ENCODE measurements at regions not wholly inside any gene's neighbourhood (a gene's known extent, or its start where the extent isn't known, plus 50 kb on each side); places are given as distances from the start of the nearest gene placed in this dataset.

DNA sequence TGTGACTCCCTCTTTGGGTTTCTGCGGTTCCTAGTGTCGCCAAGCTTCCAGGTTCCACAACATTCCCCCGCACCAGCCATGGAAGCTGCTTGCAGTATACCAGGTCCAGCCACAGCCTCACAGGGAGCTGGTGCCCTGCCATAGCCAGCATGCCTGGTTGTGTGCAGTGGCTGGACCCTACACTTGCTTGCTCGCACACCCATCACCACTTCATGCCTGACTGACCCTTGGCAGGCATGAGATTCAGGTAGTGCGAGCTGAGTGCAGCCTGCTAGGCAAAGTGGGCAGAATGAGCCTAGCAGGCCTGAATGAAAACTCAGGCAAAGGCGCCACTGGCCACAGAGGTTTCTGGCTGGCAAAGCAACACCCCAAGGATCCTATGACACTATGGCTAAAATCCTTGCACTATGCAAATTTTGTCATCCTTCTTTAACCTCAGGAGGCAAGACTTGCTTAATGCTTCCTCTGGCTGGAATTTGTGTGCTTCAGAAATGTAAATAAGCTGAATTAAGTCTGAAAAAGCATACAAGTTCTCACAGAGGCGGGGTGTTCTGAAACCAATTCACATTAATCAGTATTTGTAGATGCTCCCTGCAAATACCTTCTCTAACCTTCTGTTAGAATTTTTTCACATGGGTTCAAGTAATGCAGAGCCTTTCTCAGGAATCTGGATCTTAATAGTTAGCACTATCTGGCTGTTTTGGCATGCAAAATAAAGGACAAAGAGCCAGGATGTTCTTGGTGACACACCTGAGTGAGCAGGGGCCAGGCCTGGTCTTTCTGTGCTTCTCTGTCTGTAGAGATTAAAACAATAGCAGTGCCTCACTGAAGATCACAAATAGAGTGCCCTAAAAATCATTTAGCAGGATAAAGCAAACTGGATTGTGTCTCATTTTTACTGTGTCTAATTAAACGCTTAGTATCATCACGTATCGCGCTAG, 256.9 kb downstream of the GPATCH2 start:
- DNase-seq = no peak

DNA sequence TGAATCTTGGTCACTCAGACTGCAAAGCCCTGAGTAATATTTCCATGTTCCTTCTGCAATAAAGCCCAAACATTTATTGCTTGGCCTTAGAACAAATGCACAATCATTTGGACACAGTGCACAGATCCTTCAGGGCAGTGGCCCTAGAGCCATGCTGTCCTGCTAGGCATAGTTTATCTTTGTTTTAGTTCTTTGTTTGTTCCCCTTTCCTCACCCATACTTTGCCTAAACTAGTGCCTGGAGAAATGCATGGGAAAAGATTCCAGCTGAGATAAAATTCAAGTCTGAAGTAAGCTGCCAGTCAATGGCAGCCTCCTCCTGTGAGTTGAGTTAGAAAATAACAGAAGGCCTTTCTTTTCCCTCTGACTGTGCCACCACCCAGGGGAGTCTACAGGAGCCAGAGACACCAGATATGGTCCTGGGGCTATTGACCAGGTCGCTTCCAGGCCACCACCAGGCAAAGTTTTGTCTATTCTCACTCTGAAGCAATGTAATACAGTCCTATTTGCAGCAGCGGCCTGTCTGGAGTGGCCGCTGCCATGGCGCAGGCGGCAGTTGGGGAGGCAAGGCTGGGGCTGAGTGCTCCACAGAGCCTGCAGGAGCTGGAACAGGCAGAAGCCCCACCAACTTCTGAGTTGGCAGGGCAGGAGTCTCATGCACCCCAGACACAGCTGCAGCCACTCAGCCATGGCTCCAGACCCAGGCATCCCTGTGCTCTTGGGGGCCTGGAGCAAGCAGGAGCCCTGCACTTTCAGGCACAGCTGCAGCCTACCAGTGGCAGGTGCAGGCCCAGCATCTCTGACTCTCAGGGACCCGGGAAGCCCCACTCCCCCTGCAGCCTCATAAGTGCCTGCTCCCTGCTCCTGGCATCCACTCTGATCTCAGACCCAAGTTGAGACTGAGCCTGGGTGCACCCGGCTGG, 258.6 kb downstream of the GPATCH2 start:
- DNase-seq = no peak

GRCh38 chr1:217370757-217371156, 260.1 kb downstream of the GPATCH2 start:
- DNase-seq = no peak

- DNase-seq = no peak
Measured at GRCh38 chr1:217369996-217370551, 260.8 kb downstream of the GPATCH2 start.

- no peak for DNase-seq
Measured at GRCh38 chr1:217369271-217369981, 261.5 kb downstream of the GPATCH2 start.

- DNase-seq = no peak
Measured at GRCh38 chr1:217364220-217364619, 266.7 kb downstream of the GPATCH2 start.

- DNase-seq = peak; percentile 5
Measured at GRCh38 chr1:217363319-217363718, 267.6 kb downstream of the GPATCH2 start.

DNA sequence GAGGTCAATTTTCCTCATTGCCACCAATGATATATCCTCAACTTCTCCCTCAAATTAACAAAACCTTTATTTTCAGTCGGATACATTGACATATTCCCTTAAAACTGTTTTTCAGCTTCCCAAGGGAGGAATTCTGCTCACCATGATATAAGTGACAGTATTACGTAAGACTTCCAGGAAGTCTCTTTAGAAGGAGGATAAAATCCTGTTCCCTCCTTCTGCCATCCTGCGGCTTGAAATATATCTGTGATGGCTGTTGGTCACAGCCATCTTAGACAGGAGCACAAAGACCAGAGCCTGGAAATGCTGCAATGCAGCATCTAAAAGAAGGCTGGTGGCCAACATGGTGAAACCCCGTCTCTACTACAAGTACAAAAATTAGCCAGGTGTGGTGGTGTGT, 270.4 kb downstream of the GPATCH2 start:
- DNase-seq = no peak

GRCh38 chr1:217354895-217355294, 276.0 kb downstream of the GPATCH2 start:
- DNase-seq = no peak

- DNase-seq = no peak
Measured at GRCh38 chr1:217348960-217349664, 281.8 kb downstream of the GPATCH2 start.

DNA sequence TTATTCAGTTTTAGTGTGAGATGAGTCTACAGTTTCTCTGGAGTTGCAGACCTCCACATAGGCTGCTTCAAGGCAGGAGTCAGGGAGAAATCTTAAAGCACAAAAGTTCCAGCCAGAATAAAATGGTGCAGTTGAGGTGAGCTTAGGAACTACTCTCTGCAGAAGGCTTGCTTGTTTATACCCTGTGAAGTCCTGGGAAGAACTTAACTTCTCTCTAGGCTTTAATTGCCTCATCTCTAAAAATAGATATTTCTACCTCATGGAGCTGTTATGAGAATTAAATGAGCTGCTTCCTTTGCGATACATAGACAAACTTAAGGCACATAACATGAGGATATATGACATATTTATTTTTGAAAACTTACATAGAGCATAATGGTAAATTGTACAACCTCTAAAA, 286.2 kb downstream of the GPATCH2 start:
- no peak for DNase-seq

DNA sequence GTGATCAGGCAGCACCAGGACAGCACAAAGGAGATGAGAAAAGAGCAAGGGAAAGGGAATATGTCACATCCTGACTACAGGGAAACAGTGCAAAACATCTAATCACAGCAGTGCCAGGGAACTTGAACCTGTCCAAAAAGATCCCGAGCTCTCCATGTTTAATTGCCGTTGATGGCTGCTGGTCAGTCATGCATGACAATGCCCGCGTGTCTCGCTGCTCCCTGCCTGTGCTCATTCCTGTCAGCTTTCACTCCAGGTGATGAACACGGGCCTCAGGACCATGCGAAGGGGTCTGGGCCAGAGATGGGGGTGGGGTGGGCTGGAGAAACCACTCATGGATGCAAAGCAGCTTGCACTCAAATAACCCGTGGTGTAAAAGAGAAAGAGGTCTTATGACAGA, 287.0 kb downstream of the GPATCH2 start:
- no peak for DNase-seq

GRCh38 chr1:217342105-217342504, 288.8 kb downstream of the GPATCH2 start:
- DNase-seq = no peak

DNA sequence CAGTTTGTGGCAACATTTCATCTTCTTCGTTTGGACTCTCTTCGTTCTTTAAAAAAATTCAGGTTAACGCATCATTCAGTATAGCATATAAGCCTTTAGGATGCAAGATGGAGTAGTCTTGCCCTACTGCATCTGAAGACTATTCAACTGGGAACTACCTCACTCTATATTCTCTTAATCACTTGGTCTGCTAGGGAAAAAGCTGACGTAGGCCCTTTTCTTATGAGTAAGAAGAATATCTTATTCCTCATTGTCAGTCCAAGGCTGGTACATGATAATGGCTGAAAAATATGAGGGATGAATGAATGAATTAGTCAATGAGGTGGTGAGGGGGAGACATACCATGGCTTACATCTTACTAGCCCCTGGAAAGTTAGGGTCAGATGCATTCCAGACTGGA, 294.2 kb downstream of the GPATCH2 start:
- DNase-seq = no peak

- DNase-seq = peak; percentile 15
Measured at GRCh38 chr1:217333939-217334338, 297.0 kb downstream of the GPATCH2 start.

GRCh38 chr1:217332431-217333065, 298.3 kb downstream of the GPATCH2 start:
- DNase-seq = no peak

DNA sequence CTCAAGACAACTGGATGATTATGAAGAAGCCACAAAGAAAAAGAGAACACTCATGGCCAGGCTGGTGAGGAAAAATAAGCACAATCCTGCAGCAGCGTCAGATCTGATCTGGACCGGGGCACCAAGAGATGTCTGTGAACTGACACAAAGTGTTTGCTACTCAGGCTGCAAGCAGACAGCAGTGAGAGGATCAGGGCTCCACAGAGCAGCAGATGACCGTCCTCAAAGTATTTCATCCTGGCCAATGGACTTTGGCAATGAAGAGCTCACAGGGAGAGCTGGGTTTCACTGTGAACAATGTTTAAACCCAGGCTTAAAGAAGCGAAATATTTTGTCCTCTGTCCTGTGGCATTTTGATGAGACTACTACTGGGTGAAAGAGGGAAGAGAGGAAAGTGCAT, 299.2 kb downstream of the GPATCH2 start:
- DNase-seq = no peak

DNA sequence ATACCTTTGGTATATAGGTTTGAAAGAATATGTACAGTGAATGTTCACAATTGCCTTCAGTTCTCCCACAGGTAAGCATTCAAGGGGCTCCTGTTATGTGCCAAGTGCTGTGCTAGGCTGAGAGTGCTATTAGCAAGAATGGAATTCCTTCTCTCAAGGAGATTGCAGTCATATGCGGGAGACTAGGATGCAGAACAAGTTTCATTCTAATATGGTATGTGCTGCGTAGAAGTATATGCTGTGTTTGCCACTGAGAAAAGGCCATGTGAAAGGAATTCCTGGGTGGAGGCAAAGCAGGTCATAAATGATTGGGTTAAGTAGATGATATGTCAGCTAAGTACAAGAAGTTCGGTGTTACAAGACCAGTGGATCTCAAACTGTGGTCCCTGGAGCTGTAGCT, 303.0 kb downstream of the GPATCH2 start:
- no peak for DNase-seq

- no peak for DNase-seq
Measured at GRCh38 chr1:217322834-217323233, 308.1 kb downstream of the GPATCH2 start.

DNA sequence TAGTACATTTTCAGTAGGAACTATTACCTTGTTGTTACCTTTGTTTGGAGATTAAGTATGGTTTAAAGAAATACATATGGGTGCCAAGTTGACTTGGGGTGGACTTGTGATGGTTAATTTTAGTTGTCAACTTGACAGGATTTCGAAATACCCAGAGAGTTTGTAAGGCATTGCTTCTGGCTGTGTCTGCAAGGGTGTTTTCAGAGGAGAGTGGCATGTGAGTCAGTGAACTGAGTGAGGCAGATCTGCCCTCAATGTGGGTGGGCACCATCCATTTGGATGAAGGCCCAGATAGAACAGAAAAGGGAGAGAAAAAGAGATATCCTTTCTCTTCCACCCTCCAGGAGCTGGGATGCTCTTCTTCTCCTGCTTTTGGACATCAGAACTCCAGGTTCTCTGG, 315.5 kb downstream of the GPATCH2 start:
- DNase-seq = no peak

DNA sequence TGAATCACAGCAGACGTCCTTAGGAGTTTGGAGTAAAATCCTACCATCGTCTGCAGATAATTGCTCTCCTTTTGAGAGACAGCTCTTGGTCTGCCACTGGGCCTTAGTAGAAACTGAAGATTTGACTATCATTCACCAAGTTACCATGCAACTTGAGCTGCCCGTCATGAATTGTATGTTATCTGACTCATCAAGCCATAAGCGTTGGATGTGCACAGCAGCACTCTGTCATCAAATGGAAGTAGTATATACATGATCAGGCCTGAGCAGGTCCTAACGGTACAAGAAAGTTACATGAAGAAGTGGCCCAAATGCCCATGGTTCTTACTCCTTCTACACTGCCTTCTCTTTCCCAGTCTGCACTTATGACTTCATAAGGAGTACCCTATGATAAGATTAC, 317.8 kb downstream of the GPATCH2 start:
- no peak for DNase-seq

GRCh38 chr1:217311766-217312165, 319.1 kb downstream of the GPATCH2 start:
- no peak for DNase-seq
